Sigmoid colon (tissue), 6 donors: ENCODE measurements at regions not wholly inside any gene's neighbourhood (a gene's known extent, or its start where the extent isn't known, plus 50 kb on each side); places are given as distances from the start of the nearest gene placed in this dataset.
A peak's percentile ranks its signal among the peaks of the same experiment; 100 is the strongest.

ENCODE experiments used
- DNase-seq: peaks from one replicate; pipeline ENCODE4 v3.0.0-alpha.2; 2019
- H3K27ac ChIP-seq, 4 donors: fragments of 200-600 bp; sonication (generic); one replicate each; pipeline ENCODE4 v1.5.1; 2016 to 2019; ENCODE audit warnings: mild to moderate bottlenecking in 1 of 4
- H3K27me3 ChIP-seq, 3 donors: fragments of 200-600 bp; sonication (generic); one replicate each; pipeline ENCODE4 v1.5.1; 2019; ENCODE audit warnings: mild to moderate bottlenecking in 1 of 3
- H3K36me3 ChIP-seq, 4 donors: fragments of 200-600 bp; sonication (generic); one replicate each; pipeline ENCODE4 v1.5.1; 2016 to 2019
- H3K4me1 ChIP-seq, 4 donors: fragments of 200-600 bp; sonication (generic); one replicate each; pipeline ENCODE4 v1.5.1; 2017 to 2019
- H3K4me3 ChIP-seq, 4 donors: fragments of 200-600 bp; sonication (generic); one replicate each; pipeline ENCODE4 v1.5.1; 2017 to 2019; ENCODE audit warnings: mild to moderate bottlenecking in 2 of 4, moderate library complexity in 1 of 4
- H3K9me3 ChIP-seq, 4 donors: fragments of 200-600 bp in 3 of 4; sonication (generic) in 3 of 4; one replicate each; pipeline versions ENCODE4 v1.5.1 to v1.6.1; 2013 to 2019
- CTCF ChIP-seq, 4 experiments: fragments of 450-650 bp in 3 of 4; fragments of 200-600 bp in 1 of 4; IDR thresholded peaks; one replicate each; pipeline ENCODE4 v1.5.1; 2016 to 2019; ENCODE audit warnings: antibody characterized with exemption in 4 of 4, mild to moderate bottlenecking in 3 of 4, moderate library complexity in 2 of 4
- EP300 ChIP-seq, 4 donors: sonication (generic); formaldehyde crosslinking; IDR thresholded peaks; one replicate each; pipeline ENCODE4 v1.6.1; 2017; ENCODE audit warnings: antibody characterized with exemption in 4 of 4
- POLR2A ChIP-seq, 2 donors: fragments of 450-650 bp; IDR thresholded peaks; one replicate each; pipeline ENCODE4 v1.6.1; 2016; ENCODE audit warnings: antibody characterized with exemption in 2 of 2, mild to moderate bottlenecking in 2 of 2, moderate library complexity in 2 of 2
- POLR2AphosphoS5 ChIP-seq, 4 donors: sonication (generic); formaldehyde crosslinking; IDR thresholded peaks; one replicate each; pipeline ENCODE4 v1.6.1; 2017; ENCODE audit warnings: antibody characterized with exemption in 4 of 4
- WGBS, 2 donors: extraction: QIAGEN DNeasy Blood & Tissue Kit; methylation state at CpG; one replicate each; pipeline ENCODE4 v1.1.7; 2013; 5-methylcytosine and 5-hydroxymethylcytosine counted together
- intact Hi-C: fragments of 100-400 bp; cut with DNase I; formaldehyde crosslinking; loops from one replicate; pipeline ENCODE4 v1.15.1; 2023
- donor health status: healthy with polysubstance abuse.
- donor health status: healthy.

GRCh38 chr4:164383358-164384220, 370.3 kb upstream of the SMIM31 start:
- peak; percentile 63 for DNase-seq
- intact Hi-C loops = no loop called here
- Histone ChIP-seq H3K27ac (peak overlapping the region in 1 of 4 donors; percentile 49), H3K4me1 (peaks cover 0 to 15% (median 11%) of the 10 kb centered on the region in 4 donors), H3K36me3 (no peaks in the 10 kb centered on the region), H3K9me3 (no peaks in the 10 kb centered on the region), H3K27me3 (peaks cover 0 to 18% (median 0%) of the 10 kb centered on the region in 3 donors), H3K4me3 (peak overlapping the region; percentile 12 to 51 (median 46))
- WGBS, 2 donors = 5 to 24% methylated on average over 65 of the region's 65 CpGs
- peak in 2 of 4 experiments; percentile 16 to 40 for TF ChIP-seq CTCF (IDR thresholded peaks at IDR 0.05)
- TF ChIP-seq EP300 (IDR thresholded peaks at IDR 0.05) = no peak
- no peak for TF ChIP-seq POLR2AphosphoS5 (IDR thresholded peaks at IDR 0.05)
- TF ChIP-seq POLR2A (IDR thresholded peaks at IDR 0.05) = no peak

- H3K4me1 ChIP-seq = peaks cover 0 to 15% (median 11%) of the 10 kb centered on the region in 4 donors
- no peaks in the 10 kb centered on the region for H3K9me3 ChIP-seq
- WGBS, 2 donors = 72 to 73% methylated on average over 8 of the region's 8 CpGs
- no peaks in the 10 kb centered on the region for H3K36me3 ChIP-seq
- DNase-seq = no peak
- H3K4me3 ChIP-seq = peak overlapping the region in 1 of 4 donors; percentile 51
- intact Hi-C loops = no loop called here
- no peak for TF ChIP-seq POLR2A (IDR thresholded peaks at IDR 0.05)
- TF ChIP-seq CTCF (IDR thresholded peaks at IDR 0.05) = no peak
- TF ChIP-seq POLR2AphosphoS5 (IDR thresholded peaks at IDR 0.05) = no peak
- TF ChIP-seq EP300 (IDR thresholded peaks at IDR 0.05) = no peak
- peak overlapping the region in 1 of 4 donors; percentile 49 for H3K27ac ChIP-seq
- H3K27me3 ChIP-seq = peaks cover 0 to 18% (median 0%) of the 10 kb centered on the region in 3 donors
Observed at GRCh38 chr4:164384416-164384815, 369.5 kb upstream of the SMIM31 start.

- WGBS, 2 donors = 34 to 52% methylated on average over 4 of the region's 4 CpGs
- H3K36me3 ChIP-seq = no peaks in the 10 kb centered on the region
- H3K4me1 ChIP-seq = no peaks in the 10 kb centered on the region
- no peak overlapping the region for H3K4me3 ChIP-seq
- no peaks in the 10 kb centered on the region for H3K9me3 ChIP-seq
- H3K27ac ChIP-seq = no peak overlapping the region
- intact Hi-C loops = no loop called here
- TF ChIP-seq POLR2AphosphoS5 (IDR thresholded peaks at IDR 0.05) (no peak), CTCF (IDR thresholded peaks at IDR 0.05) (no peak), EP300 (IDR thresholded peaks at IDR 0.05) (no peak), POLR2A (IDR thresholded peaks at IDR 0.05) (no peak)
- no peaks in the 10 kb centered on the region for H3K27me3 ChIP-seq
- DNase-seq = no peak
Observed at GRCh38 chr4:164396439-164396838, 357.5 kb upstream of the SMIM31 start.

GRCh38 chr4:164402554-164402953, 351.4 kb upstream of the SMIM31 start:
- TF ChIP-seq POLR2A (IDR thresholded peaks at IDR 0.05) (no peak), EP300 (IDR thresholded peaks at IDR 0.05) (no peak), CTCF (IDR thresholded peaks at IDR 0.05) (no peak), POLR2AphosphoS5 (IDR thresholded peaks at IDR 0.05) (peak in 1 of 4 donors; percentile 68)
- no peak overlapping the region for H3K27ac ChIP-seq
- peaks cover 0 to 11% (median 2%) of the 10 kb centered on the region in 4 donors for H3K4me1 ChIP-seq
- no peaks in the 10 kb centered on the region for H3K27me3 ChIP-seq
- intact Hi-C loops = no loop called here
- 2 to 39% methylated on average over 1 of the region's 1 CpG for WGBS, 2 donors
- DNase-seq = no peak
- H3K9me3 ChIP-seq = no peaks in the 10 kb centered on the region
- H3K4me3 ChIP-seq = no peak overlapping the region
- no peaks in the 10 kb centered on the region for H3K36me3 ChIP-seq
